GM12872 (cell line): ENCODE measurements at regions not wholly inside any gene's neighbourhood (a gene's known extent, or its start where the extent isn't known, plus 50 kb on each side); places are given as distances from the start of the nearest gene placed in this dataset.

Experiments used
- CTCF ChIP-seq: IDR thresholded peaks from 3 replicates; pipeline ENCODE4 v1.5.1; 2011; ENCODE audit warnings: low read depth, mild to moderate bottlenecking, low read length, moderate library complexity; ENCODE audit not compliant: insufficient read depth

DNA sequence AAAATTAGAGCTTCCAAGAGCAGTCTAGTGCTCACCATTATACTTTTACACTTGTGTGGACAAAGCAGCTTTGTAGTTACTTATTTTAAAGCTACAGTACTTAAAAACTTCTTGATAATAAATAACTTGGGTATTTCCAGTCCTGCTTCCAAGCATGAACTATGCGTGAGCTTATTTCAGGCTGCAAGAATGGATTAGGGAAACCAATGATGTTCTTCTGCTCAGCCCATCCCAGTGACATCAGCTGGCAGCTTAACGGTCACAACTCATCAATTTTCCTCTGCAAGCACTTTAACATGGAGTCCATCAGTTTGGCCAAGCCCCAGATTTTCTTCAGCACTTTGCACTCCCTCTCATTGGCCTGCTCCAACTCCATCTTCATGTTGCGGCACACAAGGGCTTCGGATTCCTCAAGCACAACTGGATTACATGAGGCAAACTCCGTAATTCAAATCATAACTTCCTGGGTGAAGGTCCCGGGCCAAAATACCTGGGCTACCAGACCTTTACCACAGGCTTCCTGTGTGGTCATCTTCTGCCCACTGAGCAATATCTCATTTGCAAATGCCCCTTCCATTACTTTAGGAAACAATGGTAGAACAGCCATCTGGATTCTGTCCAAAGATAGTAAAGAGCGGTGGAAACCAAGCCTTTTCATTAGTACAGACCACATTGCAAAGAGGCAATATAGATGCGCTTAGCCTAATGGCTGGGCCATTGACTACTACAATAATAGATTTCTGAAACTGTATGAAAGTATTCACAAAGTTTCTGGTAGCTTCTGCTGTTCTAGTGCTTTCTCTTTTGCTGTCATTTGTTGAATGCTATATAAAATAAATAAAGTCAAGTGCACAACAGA is 87.5 kb upstream of the DAZL start:
- TF ChIP-seq CTCF = no peak

GRCh38 chr3:16693820-16694219 is 88.6 kb upstream of the DAZL start:
- TF ChIP-seq CTCF = no peak

DNA sequence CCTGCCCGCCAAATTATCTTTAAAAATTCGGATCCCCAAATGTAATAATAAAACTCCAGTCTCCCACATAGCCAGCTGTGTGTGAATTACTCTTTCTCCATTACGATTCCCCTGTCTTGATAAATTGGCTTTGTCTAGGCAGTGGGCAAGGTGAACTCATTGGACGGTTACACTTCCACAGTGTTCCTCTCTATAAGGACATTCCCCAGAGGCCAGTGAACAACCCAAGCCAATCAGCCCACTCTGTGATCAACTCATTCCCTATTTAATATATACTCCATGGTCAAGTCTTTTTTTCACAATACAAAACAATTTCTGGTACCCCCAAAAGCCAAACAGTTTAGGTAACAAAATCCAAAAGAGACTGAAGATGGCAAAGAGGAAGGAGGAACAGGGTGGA is 90.5 kb upstream of the DAZL start:
- TF ChIP-seq CTCF = no peak

GRCh38 chr3:16697443-16698147 is 92.4 kb upstream of the DAZL start:
- TF ChIP-seq CTCF = no peak

GRCh38 chr3:16700651-16701050 is 95.4 kb upstream of the DAZL start:
- no peak for TF ChIP-seq CTCF

DNA sequence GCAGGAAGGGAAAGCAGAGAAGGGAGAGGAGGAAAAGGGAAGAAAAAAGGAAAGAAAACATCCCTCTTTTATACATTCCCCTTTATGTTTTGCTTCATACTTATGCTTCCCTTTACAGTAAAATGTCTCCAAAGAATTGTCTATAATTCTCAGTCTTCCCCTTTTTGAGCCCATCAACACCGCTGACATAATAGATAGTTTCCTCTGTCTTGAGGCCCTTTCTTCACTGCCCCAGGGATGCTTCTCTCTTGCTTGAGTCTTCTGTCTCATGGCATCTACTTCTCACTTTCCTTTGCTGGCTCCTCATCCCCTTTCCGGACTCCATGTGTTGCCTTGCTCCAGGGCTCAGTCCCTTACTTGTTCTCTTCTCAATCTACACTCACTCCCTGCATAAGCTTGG is 99.7 kb upstream of the DAZL start:
- no peak for TF ChIP-seq CTCF

DNA sequence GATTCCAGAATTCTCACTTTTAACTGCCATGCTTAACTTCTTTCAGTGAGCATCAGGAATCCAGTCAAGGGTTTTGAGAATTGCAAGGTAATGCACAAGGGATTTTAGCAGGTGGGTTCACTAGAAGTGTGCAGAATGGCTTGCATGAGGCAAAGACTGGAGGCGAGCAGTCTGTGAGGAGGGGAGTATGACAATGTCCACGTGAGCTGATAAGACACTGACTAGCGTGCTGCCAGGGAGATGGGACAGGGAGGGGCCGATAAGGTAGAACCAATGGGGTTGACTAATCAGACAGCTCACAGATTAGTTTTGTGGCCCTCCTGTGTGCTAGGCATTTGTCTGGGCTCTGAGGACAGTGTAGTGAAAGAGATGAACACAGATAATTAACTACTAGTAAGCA is 102.0 kb upstream of the DAZL start:
- no peak for TF ChIP-seq CTCF
